GM19468 (cell line): ENCODE measurements at regions not wholly inside any gene's neighbourhood (a gene's known extent, or its start where the extent isn't known, plus 50 kb on each side); places are given as distances from the start of the nearest gene placed in this dataset.
"Not testable (repeated sequence)": the region's sequence is repeated elsewhere in the genome, so short reads cannot be mapped to it uniquely, and the experiment has no call there.

ENCODE experiments used
- ATAC-seq: cut with Tn5 transposase; IDR thresholded peaks from one replicate; pipeline ENCODE4 v1.9.1; 2021; ENCODE audit warnings: mild to moderate bottlenecking, moderate library complexity, moderate number of reproducible peaks; ENCODE audit not compliant: unreplicated experiment; ENCODE audit errors: extremely low read depth

DNA sequence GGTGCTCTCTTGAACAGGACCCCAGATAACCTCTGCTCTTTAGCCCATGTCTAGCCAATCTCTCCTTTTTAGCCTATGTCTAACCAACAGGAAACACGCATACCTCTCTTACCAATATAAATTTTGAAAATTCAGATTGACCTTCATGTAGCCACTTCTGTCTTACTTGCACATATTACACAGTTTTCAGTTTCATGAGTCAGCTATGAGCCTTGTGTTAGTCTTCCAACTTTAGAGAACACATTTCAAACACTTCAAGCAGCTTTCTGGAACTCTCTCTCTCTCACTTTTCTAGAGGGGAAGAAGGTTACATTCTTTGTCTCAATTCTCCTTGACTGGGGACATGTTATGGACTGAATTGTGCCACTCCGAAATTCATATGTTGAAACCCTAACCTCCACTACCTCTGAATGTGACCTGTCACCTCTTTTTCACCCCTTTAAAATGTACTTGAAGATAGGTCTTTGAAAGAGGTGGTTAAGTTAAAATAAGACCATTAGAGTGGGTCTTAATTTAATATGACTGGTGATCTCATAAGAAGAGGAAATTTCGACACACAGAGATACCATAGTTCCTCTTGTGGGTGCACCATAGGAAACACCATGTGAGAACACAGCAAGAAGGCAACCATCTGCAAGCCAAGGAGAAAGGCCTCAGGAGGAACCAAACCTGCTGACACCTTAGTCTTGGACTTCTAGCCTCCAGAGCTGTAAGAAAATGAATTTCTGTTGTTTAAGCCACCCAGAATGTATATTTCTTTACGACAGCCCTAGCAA, 480.3 kb upstream of the ALCAM start:
- ATAC-seq: no peak

DNA sequence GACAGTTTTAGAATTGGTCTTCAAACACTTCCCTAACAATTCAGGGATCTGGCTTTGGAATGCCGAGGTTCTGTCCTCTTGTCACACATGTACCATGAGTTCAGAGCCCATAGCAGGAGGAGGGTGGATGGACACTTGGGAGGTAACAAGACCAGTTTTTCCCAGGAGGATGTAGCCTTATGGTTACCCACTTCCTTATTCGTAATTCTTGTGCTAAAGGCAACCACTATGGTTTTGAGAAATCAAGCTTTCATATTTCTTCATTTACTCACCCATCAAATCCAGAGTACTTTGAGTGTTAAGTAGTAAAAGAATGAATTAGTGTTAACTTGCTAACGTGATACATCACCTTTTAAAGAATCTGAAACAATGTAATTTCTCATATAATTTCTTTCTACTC, 479.6 kb upstream of the ALCAM start:
- ATAC-seq: no peak

DNA sequence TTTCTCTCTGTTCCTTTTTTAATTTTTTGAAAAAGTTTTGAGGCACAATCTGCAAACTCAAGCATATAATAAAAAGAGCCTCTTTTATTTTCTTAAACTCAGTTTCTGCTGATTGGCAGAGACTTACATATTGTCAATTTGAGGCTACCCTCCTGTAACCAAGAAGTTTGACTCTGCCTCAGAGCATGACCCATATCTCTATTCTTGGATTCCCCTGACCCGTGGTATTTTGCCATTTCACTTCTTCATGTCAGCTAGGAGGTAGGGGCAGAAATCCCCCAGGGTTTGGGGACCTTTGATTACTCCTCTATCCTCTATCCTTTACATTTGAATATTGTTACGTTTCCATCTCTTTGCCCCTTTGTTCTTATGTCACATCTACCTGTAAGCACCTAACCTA, 479.1 kb upstream of the ALCAM start:
- no peak for ATAC-seq

DNA sequence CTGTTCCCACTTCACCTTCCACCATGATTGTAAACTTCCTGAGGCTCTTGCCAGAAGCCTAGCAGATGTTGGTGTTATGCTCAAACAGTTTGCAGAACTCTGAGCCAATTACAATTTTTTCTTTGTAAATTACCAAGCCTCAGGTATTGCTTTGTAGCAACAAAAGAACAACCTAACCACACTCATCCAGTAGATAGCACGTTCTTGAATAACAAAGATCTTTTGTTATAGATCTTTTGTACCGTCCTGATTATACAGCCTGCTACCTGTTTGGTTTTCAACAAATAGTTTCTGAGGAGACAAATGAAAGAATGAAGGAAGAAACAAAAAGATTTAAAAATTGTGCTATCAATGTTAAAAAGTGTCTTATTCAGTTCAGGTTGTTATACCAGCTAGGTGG, 474.7 kb upstream of the ALCAM start:
- no peak for ATAC-seq

DNA sequence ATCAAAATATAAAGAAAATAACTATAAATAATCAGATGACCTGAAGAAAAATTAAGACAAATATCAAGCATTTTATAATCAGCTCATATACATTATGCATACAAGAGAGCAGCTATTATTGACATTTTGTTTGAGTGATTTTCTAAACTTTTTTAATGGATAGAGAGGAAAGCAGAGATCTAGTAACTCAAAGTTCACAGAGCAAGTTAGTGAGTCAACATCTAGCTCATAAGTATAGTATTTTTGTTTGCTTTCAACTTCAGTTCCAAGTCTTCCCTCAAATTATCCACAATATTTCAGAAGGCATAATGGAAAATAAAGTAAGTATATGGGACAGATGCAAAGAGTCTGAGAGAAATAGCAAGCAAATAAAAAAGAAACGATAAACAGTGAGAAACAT, 470.1 kb upstream of the ALCAM start:
- ATAC-seq: no peak

DNA sequence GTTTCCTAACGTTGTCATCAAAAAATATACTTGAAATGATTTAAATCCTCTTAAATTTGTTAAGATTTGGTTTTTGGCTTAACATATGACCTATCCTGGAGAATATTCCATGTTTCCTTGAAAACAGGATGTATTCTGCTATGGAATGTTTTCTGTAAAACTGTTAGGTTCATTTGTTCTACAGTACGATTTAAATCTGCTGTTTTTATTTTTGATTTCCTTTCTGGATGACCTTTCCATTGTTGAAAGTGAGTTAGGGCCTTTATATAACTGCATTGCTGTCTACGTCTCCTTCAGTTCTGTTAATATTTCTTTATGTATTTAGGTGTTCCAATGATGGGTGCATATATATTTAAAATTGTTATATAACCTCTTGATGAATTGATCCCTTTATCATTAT, 465.3 kb upstream of the ALCAM start:
- ATAC-seq: no peak

DNA sequence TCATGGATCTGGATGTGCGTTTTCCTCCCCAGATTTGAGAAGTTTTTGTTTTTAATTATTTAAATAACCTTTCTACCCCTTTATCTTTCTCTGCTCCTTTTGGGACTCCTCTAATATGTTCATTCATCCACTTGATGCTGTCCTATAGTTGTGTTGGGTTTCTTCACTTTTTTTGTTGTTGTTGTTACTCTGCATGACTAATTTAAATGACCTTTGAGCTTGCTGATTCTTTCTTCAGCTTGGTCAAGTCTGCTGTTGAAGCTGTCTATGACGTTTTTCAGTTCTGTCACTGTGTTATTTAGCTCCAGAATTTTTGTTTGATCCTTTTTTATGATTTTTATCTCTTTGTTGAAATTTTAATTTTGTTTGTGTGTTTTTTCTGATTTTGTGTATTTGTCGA, 463.6 kb upstream of the ALCAM start:
- no peak for ATAC-seq

DNA sequence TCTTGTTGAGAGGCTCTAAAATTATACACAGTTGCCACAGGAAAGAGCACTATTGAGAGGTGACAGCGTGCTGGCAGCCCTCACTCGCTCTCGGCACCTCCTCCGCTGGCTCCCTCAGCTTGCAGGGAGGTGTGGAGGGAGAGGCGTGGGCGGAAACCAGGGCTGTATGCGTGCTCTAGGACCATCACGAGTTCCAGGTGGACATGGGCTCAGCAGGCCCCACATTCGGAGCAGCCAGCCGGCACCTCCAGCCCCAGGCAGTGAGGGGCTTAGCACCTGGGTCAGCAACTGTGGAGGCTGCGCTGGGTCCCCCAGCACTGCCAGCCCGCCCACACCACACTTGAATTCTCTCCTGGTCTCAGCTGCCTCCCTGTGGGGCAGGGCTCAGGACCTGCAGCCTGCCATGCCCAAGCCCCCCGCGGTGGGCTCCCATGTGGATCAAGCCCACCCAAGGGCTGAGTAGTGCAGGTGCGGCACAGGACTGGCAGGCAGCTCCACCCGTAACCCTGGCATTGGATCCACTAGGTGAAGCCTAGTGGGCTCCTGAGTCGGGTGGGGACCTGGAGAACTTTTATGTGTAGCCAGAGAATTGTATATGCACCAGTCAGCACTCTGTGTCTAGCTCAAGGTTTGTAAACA, 460.6 kb upstream of the ALCAM start:
- no peak for ATAC-seq

DNA sequence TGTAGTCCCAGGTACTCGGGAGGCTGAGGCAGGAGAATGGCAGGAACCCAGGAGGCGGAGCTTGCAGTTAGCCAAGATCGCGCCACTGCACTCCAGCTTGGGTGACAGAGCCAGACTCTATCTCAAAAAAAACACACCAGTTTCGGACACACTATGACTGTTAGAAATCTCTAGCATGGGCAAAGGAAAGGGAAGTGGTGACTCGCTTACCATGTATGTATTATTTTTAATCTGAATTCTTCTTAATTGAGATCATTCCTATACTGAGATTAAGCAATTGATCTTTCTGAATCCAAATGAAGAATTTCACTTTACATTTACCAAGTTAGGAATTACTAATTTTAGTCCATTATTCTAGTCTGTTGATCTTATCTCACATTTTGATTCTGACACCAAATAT, 459.2 kb upstream of the ALCAM start:
- no peak for ATAC-seq

DNA sequence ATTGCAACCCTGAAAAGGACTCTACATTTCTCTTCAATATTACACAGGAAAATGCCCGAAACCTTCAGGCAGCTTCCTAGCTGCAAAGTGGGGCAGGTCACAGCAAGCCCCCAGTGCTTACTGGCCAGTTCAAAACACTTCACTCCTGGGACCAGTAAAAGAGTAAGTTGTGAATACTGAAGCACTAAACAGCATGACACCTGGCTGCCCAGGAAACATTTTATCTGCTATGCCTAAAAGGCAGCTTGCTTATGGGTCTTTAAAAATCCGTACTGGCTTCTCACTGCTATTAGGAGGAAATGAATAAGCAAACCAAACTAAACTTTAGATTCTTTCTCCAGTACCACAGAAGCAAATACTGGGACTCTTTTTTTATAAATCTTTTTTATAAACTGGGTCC, 457.9 kb upstream of the ALCAM start:
- no peak for ATAC-seq

DNA sequence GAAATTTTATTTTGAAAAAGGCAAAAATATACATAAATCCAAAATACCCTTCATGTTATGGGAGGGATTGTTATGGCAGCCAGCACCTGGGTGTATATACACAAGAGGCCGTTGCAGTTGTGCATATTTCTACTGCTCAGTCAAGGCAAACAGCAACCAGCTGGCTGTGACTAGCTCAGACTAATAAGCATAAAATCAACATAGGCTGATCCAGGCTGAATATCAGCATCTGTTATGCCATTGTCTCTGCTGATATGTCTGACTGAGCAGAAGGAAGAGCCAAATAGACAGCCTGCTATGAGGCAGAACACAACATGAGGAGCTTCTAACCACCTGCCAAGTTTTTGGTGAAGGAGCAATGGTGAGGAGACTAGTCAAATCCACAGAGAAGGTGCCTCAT, 457.5 kb upstream of the ALCAM start:
- ATAC-seq: no peak

DNA sequence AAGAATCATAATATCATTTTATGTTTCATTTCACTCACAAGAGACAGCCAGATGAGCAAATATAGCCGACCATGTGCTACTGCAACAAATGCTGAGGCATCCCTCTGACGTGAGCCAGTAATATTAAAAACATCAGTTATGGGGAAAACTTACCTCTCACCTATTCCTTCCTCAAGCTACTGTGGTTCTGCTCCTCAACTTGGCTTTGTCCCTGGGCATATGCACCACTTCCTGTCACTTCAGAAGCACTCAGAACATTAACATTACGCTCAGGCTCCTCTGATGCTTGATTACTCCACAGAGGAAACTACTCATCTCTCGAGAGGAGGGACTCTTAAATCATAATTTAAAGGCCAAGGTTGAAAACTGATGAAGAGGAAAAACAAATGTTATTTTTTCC, 457.0 kb upstream of the ALCAM start:
- no peak for ATAC-seq

DNA sequence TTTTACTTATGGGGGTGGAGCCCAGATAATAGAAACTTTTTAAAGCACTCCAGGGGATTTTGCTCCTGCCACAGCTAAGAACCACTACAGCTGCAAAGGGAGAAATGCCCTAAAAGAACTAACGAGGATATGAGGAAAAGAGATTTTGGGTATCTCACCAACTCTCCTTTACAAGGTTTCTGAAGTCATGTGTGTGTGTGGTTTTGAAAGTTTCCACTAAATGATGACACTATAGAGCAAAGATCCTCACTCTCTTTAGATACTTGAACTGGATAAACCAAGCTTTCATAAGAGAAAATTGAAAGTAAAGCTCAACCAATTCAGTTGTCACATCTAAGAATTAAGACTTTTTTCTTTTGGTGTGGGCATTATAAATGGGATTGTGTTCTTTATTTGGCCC, 455.3 kb upstream of the ALCAM start:
- no peak for ATAC-seq

DNA sequence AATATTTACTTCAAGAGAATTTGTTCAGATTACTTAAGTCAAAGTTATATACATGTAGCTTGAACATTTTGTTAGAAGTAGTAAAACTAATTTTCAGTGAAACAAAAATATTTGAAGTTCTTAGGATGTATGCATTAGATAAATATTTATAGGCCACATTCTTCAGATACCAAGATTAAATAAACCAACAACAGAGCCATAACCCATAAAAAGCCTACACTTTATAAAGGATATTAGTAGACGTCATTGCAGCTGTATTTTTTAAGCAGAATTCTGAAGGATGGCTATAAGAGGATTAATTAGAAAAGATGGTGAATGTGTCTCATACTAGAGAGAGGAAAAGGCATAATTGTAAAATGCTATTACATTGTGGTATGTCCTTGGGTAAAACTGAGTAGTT, 449.7 kb upstream of the ALCAM start:
- ATAC-seq: no peak

DNA sequence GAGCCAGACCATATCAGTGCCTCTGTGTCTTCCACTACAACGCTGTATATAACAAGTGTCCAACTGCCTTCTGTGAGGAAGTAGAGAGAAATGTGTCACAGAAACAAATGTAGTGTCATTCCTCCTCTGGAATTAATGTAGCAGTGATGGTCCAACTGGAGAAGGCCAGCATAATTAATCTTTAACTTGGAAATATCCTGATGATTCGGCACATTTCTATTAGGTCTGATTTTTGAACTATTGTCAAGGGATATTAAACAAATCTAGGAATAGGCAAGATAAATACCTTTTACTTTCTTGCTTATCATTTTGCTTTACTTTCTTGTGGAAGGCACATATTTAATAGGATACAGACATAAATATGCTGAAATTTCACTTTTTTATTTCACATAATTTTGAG, 446.2 kb upstream of the ALCAM start:
- no peak for ATAC-seq

DNA sequence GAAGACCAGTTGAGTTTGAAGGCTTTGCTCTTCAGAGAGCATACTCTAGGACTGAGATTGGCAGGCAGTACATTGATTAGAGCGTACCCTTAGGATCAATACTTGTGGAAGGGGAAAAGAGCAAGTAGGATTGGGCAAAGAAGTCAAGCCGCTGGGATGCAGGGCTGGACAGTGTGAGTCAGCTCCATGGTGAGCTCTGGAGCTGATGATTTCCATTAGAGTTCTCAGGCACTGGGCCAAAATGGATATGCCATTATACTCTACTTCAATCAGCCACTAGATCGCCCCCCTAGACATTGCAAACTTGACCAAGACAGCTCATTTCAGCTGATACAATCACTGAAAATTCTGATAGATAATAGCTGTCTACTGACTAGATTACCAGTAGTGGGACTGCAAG, 432.7 kb upstream of the ALCAM start:
- ATAC-seq: no peak

DNA sequence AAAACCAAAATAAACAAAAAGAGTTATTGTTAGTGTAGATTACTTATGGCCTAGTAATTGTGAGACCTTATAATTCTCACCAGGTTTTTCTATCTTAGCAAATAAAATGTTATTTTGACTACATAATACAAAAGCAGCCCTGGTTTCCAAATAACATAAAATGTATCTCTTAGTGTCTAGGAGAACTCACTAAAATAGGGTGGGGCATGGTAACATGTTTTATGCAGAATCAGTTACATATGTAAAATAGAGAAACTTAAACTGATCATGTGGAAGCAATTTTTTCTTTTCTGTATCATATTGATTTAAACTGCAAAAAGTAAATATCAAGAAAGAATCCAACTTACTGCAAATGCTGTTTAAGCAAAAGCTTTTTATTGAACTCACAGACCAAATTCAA, 431.1 kb upstream of the ALCAM start:
- no peak for ATAC-seq

DNA sequence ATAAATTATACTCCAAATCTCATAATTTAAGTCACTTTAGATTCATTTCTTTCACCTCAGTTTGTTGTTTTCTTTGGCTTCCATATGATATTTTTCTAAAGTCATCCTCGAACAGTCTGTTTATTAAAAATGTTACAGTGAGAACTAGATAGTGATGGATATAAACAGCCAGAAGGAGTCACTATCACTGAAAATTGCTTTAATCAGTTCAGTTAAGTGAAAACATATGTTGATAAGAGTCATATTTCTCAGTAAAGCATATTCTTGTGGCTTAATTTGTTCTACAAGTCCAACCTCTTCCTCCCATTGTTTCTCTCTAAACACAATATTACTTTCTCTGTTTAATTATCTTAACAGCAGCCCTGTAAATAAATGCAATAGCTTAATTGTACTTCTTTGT, 427.5 kb upstream of the ALCAM start:
- no peak for ATAC-seq

DNA sequence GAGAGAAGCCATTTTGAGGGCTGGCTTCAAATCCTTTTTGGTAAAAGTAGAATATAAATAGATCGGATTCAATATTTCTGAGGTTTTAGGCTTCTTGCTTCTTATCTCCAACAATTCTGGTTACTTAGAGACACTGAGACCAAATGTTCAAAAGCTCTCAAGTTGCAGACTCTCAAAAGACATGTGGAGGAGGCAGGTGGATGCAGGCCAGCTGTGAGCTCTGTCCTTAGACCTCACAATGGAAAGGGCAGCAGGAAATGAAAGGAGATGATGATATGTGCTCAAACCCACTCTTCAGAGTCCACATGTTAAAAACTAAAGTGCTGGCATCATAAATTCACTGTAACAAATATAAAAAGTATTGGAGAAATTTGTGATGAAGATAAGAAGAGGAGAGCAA, 424.9 kb upstream of the ALCAM start:
- ATAC-seq: no peak

DNA sequence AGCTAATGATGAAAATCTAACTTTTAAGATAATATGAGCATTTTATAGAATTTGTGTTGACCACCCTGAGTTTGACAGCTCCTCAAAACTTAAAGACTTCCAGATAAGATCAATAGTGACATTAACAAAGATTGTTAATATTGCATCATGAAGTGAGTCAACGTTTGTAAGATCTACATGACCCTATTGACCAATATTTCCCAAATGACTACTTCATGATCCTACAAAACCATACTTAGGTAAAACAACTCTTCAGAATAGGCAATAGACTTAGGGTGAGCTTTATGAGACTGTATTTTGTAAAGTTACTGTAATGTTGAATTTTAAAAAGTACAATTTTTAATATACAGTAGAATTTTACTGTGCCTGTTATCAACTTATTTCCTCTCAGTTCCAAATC, 422.7 kb upstream of the ALCAM start:
- ATAC-seq: no peak

DNA sequence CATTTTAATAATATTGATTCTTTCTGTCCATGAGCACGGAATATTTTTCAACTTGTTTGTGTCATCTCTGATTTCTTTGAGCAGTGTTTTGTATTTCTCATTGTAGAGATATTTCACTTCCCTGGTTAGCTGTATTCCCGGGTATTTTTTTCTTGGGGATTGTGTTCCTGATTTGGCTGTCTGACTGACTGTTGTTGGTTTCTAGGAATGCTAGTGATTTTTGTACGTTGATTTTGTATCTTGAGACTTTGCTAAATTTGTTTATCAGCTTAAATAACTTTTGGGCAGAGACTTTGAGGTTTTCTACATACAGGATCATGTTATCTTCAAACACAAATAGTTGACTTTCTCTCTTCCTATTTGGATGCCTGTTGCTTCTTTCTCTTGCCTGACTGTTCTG, 418.8 kb upstream of the ALCAM start:
- ATAC-seq: no peak

DNA sequence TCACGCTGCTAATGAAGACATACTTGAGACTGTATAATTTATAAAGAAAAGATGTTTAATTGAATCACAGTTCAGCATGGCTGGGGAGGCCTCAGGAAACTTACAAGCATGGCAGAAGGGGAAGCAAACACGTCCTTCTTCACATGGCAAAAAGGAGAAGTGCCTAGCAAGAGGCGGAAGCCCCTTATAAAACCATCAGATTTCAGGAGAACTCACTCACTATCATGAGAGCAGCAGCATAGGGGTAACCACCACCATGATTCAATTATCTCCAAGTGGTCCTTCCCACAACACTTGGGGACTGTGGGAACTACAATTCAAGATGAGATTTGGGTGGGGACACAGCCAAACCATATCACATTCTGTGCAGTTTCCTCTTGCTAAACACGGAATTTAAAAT, 416.9 kb upstream of the ALCAM start:
- ATAC-seq: not testable (repeated sequence)
